ENCODE measurements at regions not wholly inside any gene's neighbourhood (a gene's known extent, or its start where the extent isn't known, plus 50 kb on each side); places are given as distances from the start of the nearest gene placed in this dataset.

DNA sequence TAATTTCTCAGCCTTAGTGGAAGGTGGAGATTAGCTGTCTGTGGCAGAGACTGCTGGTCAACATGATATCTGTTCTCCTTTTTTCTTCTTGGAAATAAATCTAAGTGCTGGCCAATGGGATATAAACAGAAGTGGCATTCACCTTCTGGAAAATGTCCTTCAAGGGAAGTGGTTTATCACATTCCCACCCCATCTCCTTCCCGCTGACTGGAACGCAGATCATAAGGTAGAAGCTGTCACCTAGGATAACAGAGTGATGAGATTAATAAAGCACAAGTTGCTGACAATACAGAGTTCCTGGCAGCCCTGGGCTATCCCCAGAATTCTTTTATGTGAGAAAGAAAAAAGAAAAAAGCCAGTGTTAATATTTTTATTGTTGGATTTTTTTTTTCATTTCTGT, 109.7 kb upstream of the OSMR start:
- H2AFZ ChIP-seq, result no peak overlapping the region
- 48 to 50% methylated on average over 2 of the region's 2 CpGs for whole genome bisulfite sequencing, 2 experiments (ENCODE audit: low coverage in 1 of 2, low lambda C conversion rate in 2 of 2, missing lambda C conversion rate in 2 of 2)
- H3K4me3 ChIP-seq, result no peak overlapping the region

DNA sequence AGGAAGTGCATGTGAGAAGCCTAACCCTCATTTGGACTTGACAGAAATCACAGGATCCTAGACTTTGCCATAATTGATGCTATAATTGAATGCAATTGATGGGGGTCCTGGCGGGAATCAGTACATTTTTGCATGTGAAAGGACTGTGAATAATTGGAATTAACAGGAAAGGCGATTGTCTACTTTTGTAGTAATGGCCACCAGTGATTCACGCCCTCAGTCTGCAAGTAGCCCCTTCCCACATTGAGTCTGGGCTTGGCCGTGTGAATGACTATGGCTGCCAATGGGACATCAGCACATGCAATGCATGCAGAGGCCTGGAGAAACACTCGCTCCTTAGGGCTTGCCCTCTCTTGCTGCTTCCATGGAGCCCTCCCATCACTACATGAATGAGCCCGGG, 107.8 kb upstream of the OSMR start:
- no peak overlapping the region for H3K9ac ChIP-seq
- H3K79me2 ChIP-seq (ENCODE audit: insufficient read depth), result no peaks in the 10 kb centered on the region
- no peak overlapping the region for H3K4me2 ChIP-seq (ENCODE audit: unreplicated experiment)
- DNase-seq, result no peak
- no peak overlapping the region for H3K4me3 ChIP-seq
- H4K20me1 ChIP-seq (ENCODE audit: insufficient read depth), result no peaks in the 10 kb centered on the region
- H3K9me3 ChIP-seq (ENCODE audit: low read depth), result no peaks in the 10 kb centered on the region
- H2AFZ ChIP-seq, result no peak overlapping the region
- no peaks in the 10 kb centered on the region for H3K36me3 ChIP-seq (ENCODE audit: low read depth)
- H3F3A ChIP-seq (ENCODE audit: insufficient read depth), result 0 out of 2 replicates have a peak, but pooled peaks cover 3% of the 10 kb centered on the region
- H3K27me3 ChIP-seq (replicated peaks; ENCODE audit: insufficient read depth), result no peaks in the 10 kb centered on the region
- in situ Hi-C loops (cut with MboI), result no loop called here
- H3K4me1 ChIP-seq (ENCODE audit: insufficient read depth), result no peaks in the 10 kb centered on the region
- no peaks in the 10 kb centered on the region for H3K9me2 ChIP-seq (ENCODE audit: insufficient read depth)
- TF ChIP-seq EZH2phosphoT487 (IDR thresholded peaks at IDR 0.05; ENCODE audit: insufficient read depth, low read depth), result no peak
- TF ChIP-seq EZH2 (IDR thresholded peaks at IDR 0.05; ENCODE audit: insufficient read depth, poor library complexity, severe bottlenecking), result no peak
- H3K27ac ChIP-seq, result no peak overlapping the region
- 89 to 92% methylated on average over 6 of the region's 6 CpGs for WGBS, 2 experiments (ENCODE audit: low coverage in 1 of 2, low lambda C conversion rate in 2 of 2, missing lambda C conversion rate in 2 of 2)

More for the DNA sequence above, 109.7 kb upstream of the OSMR start:
- Histone ChIP-seq H3K9me3 (ENCODE audit: low read depth) (no peaks in the 10 kb centered on the region), H3K9ac (no peak overlapping the region), H3K27me3 (replicated peaks; ENCODE audit: insufficient read depth) (no peaks in the 10 kb centered on the region), H4K20me1 (ENCODE audit: insufficient read depth) (no peaks in the 10 kb centered on the region), H3K36me3 (ENCODE audit: low read depth) (no peaks in the 10 kb centered on the region), H3K9me2 (ENCODE audit: insufficient read depth) (no peaks in the 10 kb centered on the region), H3K4me2 (ENCODE audit: unreplicated experiment) (no peak overlapping the region), H3K79me2 (ENCODE audit: insufficient read depth) (no peaks in the 10 kb centered on the region), H3K4me1 (ENCODE audit: insufficient read depth) (no peaks in the 10 kb centered on the region), H3K27ac (no peak overlapping the region), H3F3A (ENCODE audit: insufficient read depth) (0 out of 2 replicates have a peak, but pooled peaks cover 3% of the 10 kb centered on the region)
- in situ Hi-C loops (cut with MboI), result no loop called here
- no peak for TF ChIP-seq EZH2phosphoT487 (IDR thresholded peaks at IDR 0.05; ENCODE audit: insufficient read depth, low read depth)
- no peak for TF ChIP-seq EZH2 (IDR thresholded peaks at IDR 0.05; ENCODE audit: insufficient read depth, poor library complexity, severe bottlenecking)
- DNase-seq, result no peak

DNA sequence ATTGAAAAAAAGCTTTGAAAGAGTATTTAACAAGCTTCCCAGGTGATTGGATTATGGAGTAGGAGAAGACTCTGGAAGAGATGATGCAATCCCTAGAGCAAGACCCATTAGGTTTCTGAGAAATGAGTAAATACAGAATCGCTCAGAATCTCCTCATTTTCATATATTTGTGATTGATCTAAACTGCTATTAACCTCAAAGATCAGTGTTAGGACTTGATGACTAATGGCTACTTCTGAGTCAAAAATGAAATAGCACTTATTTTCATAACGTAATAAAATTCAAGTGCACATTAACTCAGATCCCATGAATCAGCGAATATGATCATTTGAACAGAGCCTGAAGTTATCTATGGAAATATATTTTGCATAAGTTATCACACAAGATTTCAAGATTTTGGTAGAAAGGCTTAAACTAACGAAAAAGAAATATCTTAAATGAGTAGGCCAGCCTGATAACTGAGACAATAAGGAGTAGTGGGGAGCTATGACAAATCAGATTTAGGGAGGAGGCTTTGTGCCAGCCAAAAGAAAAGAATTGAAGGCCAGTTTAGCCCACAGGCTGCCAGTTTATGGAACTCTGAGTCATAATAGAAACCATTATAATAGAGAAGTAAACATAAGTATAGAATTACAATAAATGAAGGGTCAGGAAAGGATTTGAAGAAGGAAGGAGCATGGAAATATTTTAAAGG, 106.7 kb upstream of the OSMR start:
- Histone ChIP-seq H3K27ac (no peak overlapping the region), H2AFZ (no peak overlapping the region), H3K9me3 (ENCODE audit: low read depth) (no peaks in the 10 kb centered on the region), H3F3A (ENCODE audit: insufficient read depth) (0 out of 2 replicates have a peak, but pooled peaks cover 3% of the 10 kb centered on the region), H3K9ac (no peak overlapping the region), H3K36me3 (ENCODE audit: low read depth) (no peaks in the 10 kb centered on the region), H3K9me2 (ENCODE audit: insufficient read depth) (no peaks in the 10 kb centered on the region), H3K4me2 (ENCODE audit: unreplicated experiment) (no peak overlapping the region), H3K4me1 (ENCODE audit: insufficient read depth) (no peaks in the 10 kb centered on the region), H4K20me1 (ENCODE audit: insufficient read depth) (no peaks in the 10 kb centered on the region), H3K27me3 (replicated peaks; ENCODE audit: insufficient read depth) (no peaks in the 10 kb centered on the region), H3K4me3 (no peak overlapping the region), H3K79me2 (ENCODE audit: insufficient read depth) (no peaks in the 10 kb centered on the region)
- TF ChIP-seq EZH2phosphoT487 (IDR thresholded peaks at IDR 0.05; ENCODE audit: insufficient read depth, low read depth) (no peak), EZH2 (IDR thresholded peaks at IDR 0.05; ENCODE audit: insufficient read depth, poor library complexity, severe bottlenecking) (no peak)
- DNase-seq, result no peak
- WGBS, 2 experiments (ENCODE audit: low coverage in 1 of 2, low lambda C conversion rate in 2 of 2, missing lambda C conversion rate in 2 of 2), result 70 to 77% methylated on average over 4 of the region's 4 CpGs
- in situ Hi-C loops (cut with MboI), result no loop called here

DNA sequence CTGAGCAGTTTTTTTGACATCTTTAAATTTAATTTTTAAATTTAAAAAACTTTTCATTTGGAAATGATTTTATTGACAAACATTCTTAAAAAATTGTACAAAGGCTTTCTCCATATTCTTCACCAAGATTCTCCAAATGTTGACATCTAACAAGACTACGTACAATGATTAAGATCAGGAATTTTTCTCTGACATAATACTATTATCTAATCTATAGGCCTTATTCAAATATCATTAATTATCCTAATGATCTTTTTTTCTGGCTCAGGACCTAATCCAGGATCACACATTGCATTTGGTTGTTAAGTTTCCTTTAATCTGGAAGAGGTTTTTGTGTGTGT, 106.1 kb upstream of the OSMR start:
- Histone ChIP-seq H3K79me2 (ENCODE audit: insufficient read depth) (no peaks in the 10 kb centered on the region), H3F3A (ENCODE audit: insufficient read depth) (0 out of 2 replicates have a peak, but pooled peaks cover 3% of the 10 kb centered on the region)

More for the DNA sequence above, 106.1 kb upstream of the OSMR start:
- Histone ChIP-seq H3K9ac (no peak overlapping the region), H3K4me3 (no peak overlapping the region), H2AFZ (no peak overlapping the region), H4K20me1 (ENCODE audit: insufficient read depth) (no peaks in the 10 kb centered on the region), H3K9me3 (ENCODE audit: low read depth) (no peaks in the 10 kb centered on the region), H3K36me3 (ENCODE audit: low read depth) (no peaks in the 10 kb centered on the region), H3K4me1 (ENCODE audit: insufficient read depth) (no peaks in the 10 kb centered on the region), H3K27ac (no peak overlapping the region), H3K9me2 (ENCODE audit: insufficient read depth) (no peaks in the 10 kb centered on the region), H3K27me3 (replicated peaks; ENCODE audit: insufficient read depth) (no peaks in the 10 kb centered on the region), H3K4me2 (ENCODE audit: unreplicated experiment) (no peak overlapping the region)
- in situ Hi-C loops (cut with MboI), result no loop called here
- no peak for TF ChIP-seq EZH2 (IDR thresholded peaks at IDR 0.05; ENCODE audit: insufficient read depth, poor library complexity, severe bottlenecking)
- TF ChIP-seq EZH2phosphoT487 (IDR thresholded peaks at IDR 0.05; ENCODE audit: insufficient read depth, low read depth), result no peak
- DNase-seq, result no peak
- 94 to 96% methylated on average over 1 of the region's 1 CpG for WGBS, 2 experiments (ENCODE audit: low coverage in 1 of 2, low lambda C conversion rate in 2 of 2, missing lambda C conversion rate in 2 of 2)
